ENCODE measurements at regions not wholly inside any gene's neighbourhood (a gene's known extent, or its start where the extent isn't known, plus 50 kb on each side); places are given as distances from the start of the nearest gene placed in this dataset.

DNA sequence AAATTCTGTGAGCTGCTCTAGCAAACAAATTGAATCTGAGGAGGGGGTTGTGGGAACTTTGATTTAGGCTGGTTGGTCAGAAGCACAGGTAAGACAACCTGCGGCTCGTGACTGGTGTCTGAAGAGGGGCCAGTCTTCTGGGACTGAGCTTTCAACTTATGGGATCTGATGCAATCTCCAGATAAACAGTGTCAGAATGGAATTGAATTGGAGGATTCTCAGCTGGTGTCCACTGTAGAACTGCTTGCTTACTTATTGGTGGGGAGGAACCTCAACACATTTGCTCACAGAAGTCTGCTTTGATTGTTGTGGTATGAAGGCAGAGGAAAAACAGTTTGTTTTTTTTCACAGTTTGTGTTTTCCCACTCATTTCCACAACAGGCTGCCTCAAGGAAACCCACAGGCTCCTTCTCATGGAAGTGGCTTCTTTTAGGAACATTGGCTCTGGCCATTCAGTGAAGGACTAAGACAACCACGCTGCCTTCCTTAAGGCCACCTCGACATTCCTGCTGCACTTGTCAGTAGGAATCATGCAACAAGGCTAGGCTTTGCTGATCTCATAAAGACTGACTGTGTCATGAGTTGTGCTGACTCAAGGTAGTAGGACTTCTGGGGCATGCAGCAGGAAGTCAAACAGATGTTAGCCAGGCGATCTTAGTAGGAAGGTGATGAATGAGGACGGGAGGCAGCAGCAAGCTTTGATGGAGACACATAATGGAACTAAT, 104.7 kb downstream of the TSN start:
- 88% methylated on average over 6 of the region's 6 CpGs; no CpG with 5 or more reads in 1 of the 2 experiments for WGBS, 2 experiments (ENCODE audit: extremely low coverage in 1 of 2, insufficient coverage in 1 of 2, insufficient read length in 1 of 2, insufficient replicate concordance in 2 of 2, low coverage in 1 of 2, low lambda C conversion rate in 2 of 2, missing lambda C conversion rate in 1 of 2)
- Histone ChIP-seq H3K23ac (ENCODE audit: insufficient read length) (no peak overlapping the region), H3K4ac (replicated peaks; ENCODE audit: insufficient read length, low read depth, low read length) (no peak overlapping the region), H2BK5ac (ENCODE audit: low read depth, low read length) (no peak overlapping the region), H3K36me3 (ENCODE audit: control insufficient read depth in 2 of 4, insufficient read depth in 4 of 4, low read length in 3 of 4) (no peaks in the 10 kb centered on the region), H3K79me1 (ENCODE audit: low read depth, low read length) (no peaks in the 10 kb centered on the region), H4K5ac (ENCODE audit: insufficient read length, low read depth, low read length) (no peak overlapping the region), H4K20me1 (replicated peaks in 1 of 2; ENCODE audit: control insufficient read depth in 1 of 2, insufficient read depth in 2 of 2, low read length in 2 of 2) (no peaks in the 10 kb centered on the region), H3K9ac (replicated peaks in 1 of 4; ENCODE audit: extremely low read depth in 1 of 4, low read depth in 3 of 4, low read length in 3 of 4) (no peak overlapping the region), H3K9me3 (ENCODE audit: insufficient read depth in 2 of 2, low read depth in 1 of 2, low read length in 1 of 2) (no peaks in the 10 kb centered on the region; a peak in 1 of 4 replicates), H3K4me3 (ENCODE audit: extremely low read depth in 1 of 4, insufficient read depth in 2 of 4, low read depth in 3 of 4, low read length in 4 of 4) (no peak overlapping the region), H3K23me2 (ENCODE audit: low read depth, low read length) (no peaks in the 10 kb centered on the region), H3K79me2 (ENCODE audit: control insufficient read depth in 1 of 2, insufficient read depth in 2 of 2, low read length in 2 of 2) (no peaks in the 10 kb centered on the region), H3K27me3 (replicated peaks in 1 of 4; ENCODE audit: control insufficient read depth in 3 of 4, extremely low read depth in 1 of 4, insufficient read depth in 3 of 4, low read length in 3 of 4) (no peaks in the 10 kb centered on the region), H3K14ac (ENCODE audit: insufficient read length) (no peak overlapping the region), H2BK12ac (ENCODE audit: low read depth, low read length) (no peak overlapping the region), H4K8ac (ENCODE audit: extremely low read depth, insufficient read depth, low read length) (no peak overlapping the region), H2BK15ac (ENCODE audit: low read length) (no peak overlapping the region), H2BK20ac (ENCODE audit: low read length) (no peak overlapping the region; the same call in 1 of the 2 replicates), H3K4me1 (replicated peaks in 1 of 4; ENCODE audit: control insufficient read depth in 3 of 4, insufficient read depth in 4 of 4, low read length in 3 of 4) (no peaks in the 10 kb centered on the region), H2BK120ac (replicated peaks; ENCODE audit: low read depth, low read length) (no peak overlapping the region), H3K56ac (replicated peaks; ENCODE audit: insufficient read length, low read depth, low read length) (no peak overlapping the region), H3K4me2 (ENCODE audit: insufficient read depth in 1 of 2, low read depth in 2 of 2, low read length in 2 of 2) (no peak overlapping the region), H4K91ac (replicated peaks; ENCODE audit: insufficient read length, low read length) (no peak overlapping the region), H2AK5ac (ENCODE audit: low read depth, low read length) (no peak overlapping the region), H2AFZ (ENCODE audit: low read length) (0 out of 2 replicates have a peak overlapping the region, but pooled peaks have one; percentile 45), H3K27ac (ENCODE audit: low read depth, low read length) (no peak overlapping the region), H3K18ac (ENCODE audit: extremely low read depth, low read length) (no peak overlapping the region)
- ChIA-PET CTCF (ENCODE audit: partially characterized antibody) (interaction anchor here (0.6 to 1.0 kb wide), 3 partner anchors 21 to 74 kb away, joined by 3 read pairs; no protein-coding TSS in a partner anchor), POLR2A (ENCODE audit: partially characterized antibody) (interaction anchor here (0.7 kb wide), 1 partner anchor 92 kb away, joined by 3 read pairs; no protein-coding TSS in a partner anchor)
- no peak for TF ChIP-seq RNF2 (IDR thresholded peaks at IDR 0.05; ENCODE audit: borderline replicate concordance, low read depth, low read length, missing control alignments, poor library complexity, severe bottlenecking)
- TF ChIP-seq KDM5A (IDR thresholded peaks at IDR 0.05; ENCODE audit: low read length) = no peak
- no peak for TF ChIP-seq CREB1 (IDR thresholded peaks at IDR 0.05)
- DNase-seq (ENCODE audit: low read depth in 1 of 2, low spot score in 2 of 2) = no peak
- FAIRE-seq = no peak
